GM12878 (cell line): ENCODE measurements at regions not wholly inside any gene's neighbourhood (a gene's known extent, or its start where the extent isn't known, plus 50 kb on each side); places are given as distances from the start of the nearest gene placed in this dataset.

Source experiments
- ATAC-seq: fragments of 200-7000 bp; cut with Tn5 transposase; 3 replicates; pipeline ENCODE4 v1.9.1; 2020; ENCODE audit warnings: mild to moderate bottlenecking, moderate library complexity
- BruUV-seq: library from RNA; stranded (reverse); fragments of 400-500 nt; replicated peaks from 2 replicates; lab custom pipeline; 2021; lab: Mats Ljungman, UMichigan
- CTCF ChIA-PET: fragments of 300-600 bp; sonication (Branson Sonifier 250); formaldehyde crosslinking; extraction: SDS; loops from one replicate; lab custom pipeline; 2021; ENCODE audit warnings: inconsistent platforms; lab: Yijun Ruan, JAX
- POLR2A ChIA-PET: fragments of 350-600 bp; formaldehyde crosslinking; extraction: SDS; loops from one replicate; lab custom pipeline; 2021; ENCODE audit warnings: inconsistent platforms; lab: Charles Lee
- RAD21 ChIA-PET: fragments of 300-600 bp; sonication (Branson Sonifier 250); formaldehyde crosslinking; loops from one replicate; lab custom pipeline; 2023; ENCODE audit warnings: antibody characterized with exemption; ENCODE audit not compliant: unreplicated experiment; lab: Charles Lee
- SMC1A ChIA-PET: fragments of 300-600 bp; sonication (Branson Sonifier 250); formaldehyde crosslinking; loops from one replicate; lab custom pipeline; 2023; ENCODE audit not compliant: unreplicated experiment, uncharacterized antibody; lab: Charles Lee
- DNase-seq: peaks from one replicate; pipeline ENCODE4 v3.0.0-alpha.2; 2011; ENCODE audit warnings: low read depth, low spot score
- FAIRE-seq: peaks from 3 replicates; lab custom pipeline; 2011; peaks lifted over from hg19 to GRCh38; lab: Jason Lieb, UNC
- H2AFZ ChIP-seq: 2 replicates; pipeline ENCODE4 v1.6.0; 2011; ENCODE audit warnings: low read depth, low read length, control low read depth; ENCODE audit not compliant: control insufficient read depth
- H3K27ac ChIP-seq: 2 replicates; pipeline ENCODE4 v1.5.1; 2011; ENCODE audit warnings: control low read depth; ENCODE audit not compliant: control insufficient read depth, insufficient read depth
- H3K27me3 ChIP-seq, 2 experiments: replicated peaks in 1 of 2; 2 replicates each; pipeline versions ENCODE4 v1.6.0 to v1.6.1; 2011; ENCODE audit warnings: low read length in 1 of 2; ENCODE audit not compliant: control insufficient read depth in 2 of 2, insufficient read depth in 2 of 2
- H3K36me3 ChIP-seq, 2 experiments: 2 replicates each; pipeline ENCODE4 v1.5.1; 2011; ENCODE audit warnings: low read length in 1 of 2; ENCODE audit not compliant: control insufficient read depth in 2 of 2, insufficient read depth in 2 of 2
- H3K4me1 ChIP-seq: 2 replicates; pipeline ENCODE4 v1.6.1; 2011; ENCODE audit warnings: mild to moderate bottlenecking, low read length, moderate library complexity, mixed read lengths; ENCODE audit not compliant: control insufficient read depth, insufficient read depth
- H3K4me2 ChIP-seq: 2 replicates; pipeline ENCODE4 v1.6.0; 2011; ENCODE audit warnings: control low read depth; ENCODE audit not compliant: control insufficient read depth, insufficient read depth
- H3K4me3 ChIP-seq: fragments of 200-600 bp; sonication (generic); 2 replicates; pipeline ENCODE4 v1.5.1; 2016
- H3K79me2 ChIP-seq: 2 replicates; pipeline ENCODE4 v1.6.0; 2011; ENCODE audit warnings: low read length; ENCODE audit not compliant: control insufficient read depth, insufficient read depth
- H3K9ac ChIP-seq: 2 replicates; pipeline ENCODE4 v1.8.0; 2011; ENCODE audit warnings: low read length, control low read depth, mixed read lengths; ENCODE audit not compliant: control insufficient read depth, insufficient read depth
- H3K9me3 ChIP-seq: replicated peaks from 3 replicates; pipeline ENCODE4 v1.5.1; 2011; ENCODE audit warnings: mild to moderate bottlenecking, low read length; ENCODE audit not compliant: control insufficient read depth, insufficient read depth
- H4K20me1 ChIP-seq: 2 replicates; pipeline ENCODE4 v1.6.0; 2011; ENCODE audit not compliant: control insufficient read depth, insufficient read depth
- BCL11A ChIP-seq: IDR thresholded peaks from 2 replicates; pipeline ENCODE4 v1.6.1; 2011; ENCODE audit warnings: low read depth, low read length
- CHD1 ChIP-seq: IDR thresholded peaks from 2 replicates; pipeline ENCODE4 v1.6.1; 2012; ENCODE audit warnings: low read depth, low read length, improper control_type of control experiment
- E4F1 ChIP-seq: fragments of 450-650 bp; IDR thresholded peaks from 2 replicates; pipeline ENCODE4 v1.6.1; 2018; ENCODE audit warnings: borderline replicate concordance, mild to moderate bottlenecking; ENCODE audit not compliant: partially characterized antibody
- ESRRA ChIP-seq: IDR thresholded peaks from 2 replicates; pipeline ENCODE4 v1.6.1; 2012; ENCODE audit warnings: mild to moderate bottlenecking, low read length, improper control_type of control experiment
- ETV6 ChIP-seq, 2 experiments: fragments of 450-650 bp in 1 of 2; IDR thresholded peaks in 1 of 2; conservative IDR thresholded peaks in 1 of 2; 2 replicates each; pipeline ENCODE4 v1.6.1; 2014; ENCODE audit warnings: antibody characterized with exemption in 1 of 2, borderline replicate concordance in 1 of 2, low read depth in 1 of 2, mild to moderate bottlenecking in 1 of 2, moderate library complexity in 1 of 2
- MEF2A ChIP-seq: IDR thresholded peaks from 2 replicates; pipeline ENCODE4 v1.6.1; 2011; ENCODE audit warnings: low read depth, mild to moderate bottlenecking, low read length, moderate library complexity; ENCODE audit not compliant: insufficient read depth
- MTA3 ChIP-seq: IDR thresholded peaks from 2 replicates; pipeline ENCODE4 v1.6.1; 2012; ENCODE audit warnings: low read length, inconsistent platforms, borderline replicate concordance
- NR2C2 ChIP-seq: IDR thresholded peaks from 2 replicates; pipeline ENCODE4 v1.6.1; 2011; ENCODE audit warnings: borderline replicate concordance, low read depth; ENCODE audit not compliant: control insufficient read depth, insufficient read length
- ZNF217 ChIP-seq: fragments of 450-650 bp; IDR thresholded peaks from 2 replicates; pipeline ENCODE4 v1.6.1; 2017; ENCODE audit warnings: antibody characterized with exemption, mild to moderate bottlenecking
- ZSCAN29 ChIP-seq: fragments of 450-650 bp; IDR thresholded peaks from 2 replicates; pipeline ENCODE4 v1.6.1; 2017; ENCODE audit warnings: mild to moderate bottlenecking, moderate library complexity
- WGBS: methylation state at CpG from one replicate; pipeline ENCODE4 v1.1.6; 2016; ENCODE audit warnings: low lambda C conversion rate; ENCODE audit not compliant: insufficient replicate concordance, insufficient coverage; ENCODE audit errors: missing lambda C conversion rate; 5-methylcytosine and 5-hydroxymethylcytosine counted together
- in situ Hi-C: fragments of 300-500 bp; cut with MboI; formaldehyde crosslinking; loops from 9 replicates; pipeline ENCODE4 v1.14.3; 2018; ENCODE audit warnings: mixed read lengths
- intact Hi-C: fragments of 100-400 bp; cut with micrococcal nuclease; formaldehyde crosslinking; loops from one replicate; pipeline ENCODE4 v1.14.2; 2022; ENCODE audit not compliant: unreplicated experiment

- no peak for TF ChIP-seq E4F1
- no peak for TF ChIP-seq ESRRA
- no peak for TF ChIP-seq CHD1
- no peak for TF ChIP-seq ETV6 (conservative IDR thresholded peaks at IDR 0.05 in 1 of 2, IDR thresholded peaks at IDR 0.05 in 1 of 2; ENCODE audit: borderline replicate concordance in 1 of 2, low read depth in 1 of 2)
- no peak for TF ChIP-seq BCL11A
Observed at GRCh38 chr11:70566768-70567530, 168.6 kb downstream of the CTTN start (continued).

GRCh38 chr11:70567680-70568034, 169.3 kb downstream of the CTTN start:
- ATAC-seq (no peak), FAIRE-seq (no peak), DNase-seq (no peak)
- 32% methylated on average over 8 of the region's 8 CpGs for WGBS
- Histone ChIP-seq H3K4me2 (no peak overlapping the region), H3K9ac (no peak overlapping the region), H3K36me3 (no peaks in the 10 kb centered on the region), H3K9me3 (no peaks in the 10 kb centered on the region), H3K27ac (no peak overlapping the region), H3K4me3 (no peak overlapping the region), H3K27me3 (0 out of 4 replicates have a peak, but pooled peaks cover 0 to 3% of the 10 kb centered on the region in 2 experiments), H2AFZ (no peak overlapping the region), H4K20me1 (no peaks in the 10 kb centered on the region), H3K4me1 (no peaks in the 10 kb centered on the region), H3K79me2 (no peaks in the 10 kb centered on the region)
- TF ChIP-seq NR2C2, result no peak
- TF ChIP-seq ZSCAN29, result no peak
- TF ChIP-seq MEF2A, result no peak
- TF ChIP-seq ZNF217, result no peak
- no peak for TF ChIP-seq MTA3
- BruUV-seq, result no TSS peak
- CTCF ChIA-PET, result interaction anchor here (0.6 kb wide), 1 partner anchor 20 kb away, joined by 3 read pairs; no protein-coding TSS in a partner anchor
- RAD21 ChIA-PET, result no interaction called here
- POLR2A ChIA-PET, result no interaction called here
- in situ Hi-C loops, result no loop called here
- SMC1A ChIA-PET, result no interaction called here
- intact Hi-C loops, result no loop called here
